ENCODE measurements at regions not wholly inside any gene's neighbourhood (a gene's known extent, or its start where the extent isn't known, plus 50 kb on each side); places are given as distances from the start of the nearest gene placed in this dataset.

DNA sequence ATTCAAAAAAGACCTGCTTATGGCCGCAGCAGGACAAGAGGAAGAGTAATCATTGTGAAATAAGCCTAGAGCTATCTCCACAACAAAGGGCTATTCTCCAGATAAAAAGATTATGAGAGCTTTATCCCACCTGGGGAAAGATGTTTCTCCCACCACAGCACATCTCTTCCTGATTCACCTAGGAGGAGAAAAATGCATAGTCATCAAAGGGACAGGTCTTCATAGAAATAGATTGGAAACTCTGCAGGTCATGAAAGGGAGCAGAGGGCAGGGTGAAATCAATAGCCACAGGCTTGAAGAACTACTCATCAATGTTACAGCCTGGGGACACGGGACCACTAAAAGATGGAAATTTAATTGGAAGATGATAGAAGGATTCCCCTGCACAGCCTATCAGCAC, 453.8 kb upstream of the TMEM132C start:
- Histone ChIP-seq H3K27me3 (ENCODE audit: insufficient read depth, poor library complexity, severe bottlenecking) (no peaks in the 10 kb centered on the region), H3K4me3 (replicated peaks; ENCODE audit: insufficient read depth, low read length) (no peak overlapping the region), H3K27ac (replicated peaks) (no peak overlapping the region)
- DNase-seq (ENCODE audit: low read depth in 1 of 2, low spot score in 1 of 2), result no peak
- TF ChIP-seq SPI1 (IDR thresholded peaks at IDR 0.05; ENCODE audit: borderline replicate concordance, low read depth), result no peak
- TF ChIP-seq, protein P1, sequence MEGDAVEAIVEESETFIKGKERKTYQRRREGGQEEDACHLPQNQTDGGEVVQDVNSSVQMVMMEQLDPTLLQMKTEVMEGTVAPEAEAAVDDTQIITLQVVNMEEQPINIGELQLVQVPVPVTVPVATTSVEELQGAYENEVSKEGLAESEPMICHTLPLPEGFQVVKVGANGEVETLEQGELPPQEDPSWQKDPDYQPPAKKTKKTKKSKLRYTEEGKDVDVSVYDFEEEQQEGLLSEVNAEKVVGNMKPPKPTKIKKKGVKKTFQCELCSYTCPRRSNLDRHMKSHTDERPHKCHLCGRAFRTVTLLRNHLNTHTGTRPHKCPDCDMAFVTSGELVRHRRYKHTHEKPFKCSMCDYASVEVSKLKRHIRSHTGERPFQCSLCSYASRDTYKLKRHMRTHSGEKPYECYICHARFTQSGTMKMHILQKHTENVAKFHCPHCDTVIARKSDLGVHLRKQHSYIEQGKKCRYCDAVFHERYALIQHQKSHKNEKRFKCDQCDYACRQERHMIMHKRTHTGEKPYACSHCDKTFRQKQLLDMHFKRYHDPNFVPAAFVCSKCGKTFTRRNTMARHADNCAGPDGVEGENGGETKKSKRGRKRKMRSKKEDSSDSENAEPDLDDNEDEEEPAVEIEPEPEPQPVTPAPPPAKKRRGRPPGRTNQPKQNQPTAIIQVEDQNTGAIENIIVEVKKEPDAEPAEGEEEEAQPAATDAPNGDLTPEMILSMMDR (IDR thresholded peaks at IDR 0.05; ENCODE audit: insufficient read depth, low read length), result no peak
- no peak for TF ChIP-seq GABPA (IDR thresholded peaks at IDR 0.05; ENCODE audit: low read depth)
- TF ChIP-seq, protein P2, sequence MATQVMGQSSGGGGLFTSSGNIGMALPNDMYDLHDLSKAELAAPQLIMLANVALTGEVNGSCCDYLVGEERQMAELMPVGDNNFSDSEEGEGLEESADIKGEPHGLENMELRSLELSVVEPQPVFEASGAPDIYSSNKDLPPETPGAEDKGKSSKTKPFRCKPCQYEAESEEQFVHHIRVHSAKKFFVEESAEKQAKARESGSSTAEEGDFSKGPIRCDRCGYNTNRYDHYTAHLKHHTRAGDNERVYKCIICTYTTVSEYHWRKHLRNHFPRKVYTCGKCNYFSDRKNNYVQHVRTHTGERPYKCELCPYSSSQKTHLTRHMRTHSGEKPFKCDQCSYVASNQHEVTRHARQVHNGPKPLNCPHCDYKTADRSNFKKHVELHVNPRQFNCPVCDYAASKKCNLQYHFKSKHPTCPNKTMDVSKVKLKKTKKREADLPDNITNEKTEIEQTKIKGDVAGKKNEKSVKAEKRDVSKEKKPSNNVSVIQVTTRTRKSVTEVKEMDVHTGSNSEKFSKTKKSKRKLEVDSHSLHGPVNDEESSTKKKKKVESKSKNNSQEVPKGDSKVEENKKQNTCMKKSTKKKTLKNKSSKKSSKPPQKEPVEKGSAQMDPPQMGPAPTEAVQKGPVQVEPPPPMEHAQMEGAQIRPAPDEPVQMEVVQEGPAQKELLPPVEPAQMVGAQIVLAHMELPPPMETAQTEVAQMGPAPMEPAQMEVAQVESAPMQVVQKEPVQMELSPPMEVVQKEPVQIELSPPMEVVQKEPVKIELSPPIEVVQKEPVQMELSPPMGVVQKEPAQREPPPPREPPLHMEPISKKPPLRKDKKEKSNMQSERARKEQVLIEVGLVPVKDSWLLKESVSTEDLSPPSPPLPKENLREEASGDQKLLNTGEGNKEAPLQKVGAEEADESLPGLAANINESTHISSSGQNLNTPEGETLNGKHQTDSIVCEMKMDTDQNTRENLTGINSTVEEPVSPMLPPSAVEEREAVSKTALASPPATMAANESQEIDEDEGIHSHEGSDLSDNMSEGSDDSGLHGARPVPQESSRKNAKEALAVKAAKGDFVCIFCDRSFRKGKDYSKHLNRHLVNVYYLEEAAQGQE (IDR thresholded peaks at IDR 0.05; ENCODE audit: insufficient replicate concordance, low read depth), result no peak

DNA sequence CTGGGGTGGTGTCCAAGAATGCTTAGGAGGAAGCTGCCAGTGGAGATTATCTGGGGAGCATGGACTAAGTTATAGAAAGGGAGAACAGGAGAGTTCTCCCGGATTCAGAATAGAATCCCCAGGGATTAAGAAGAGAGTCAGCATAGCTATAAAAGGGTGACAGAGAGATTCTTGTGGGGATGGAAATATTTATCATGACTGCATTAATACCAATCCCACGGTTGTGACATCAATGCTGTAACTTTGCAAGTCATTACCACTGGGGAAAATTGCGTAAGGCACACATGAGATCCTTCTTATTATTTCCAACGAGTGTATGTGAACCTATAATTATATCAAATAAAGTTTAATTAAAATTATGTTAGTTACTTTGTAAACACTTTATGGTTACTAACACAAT, 447.9 kb upstream of the TMEM132C start:
- H3K27ac ChIP-seq (replicated peaks), result no peak overlapping the region
- DNase-seq (ENCODE audit: low read depth in 1 of 2, low spot score in 1 of 2), result no peak
- TF ChIP-seq GABPA (IDR thresholded peaks at IDR 0.05; ENCODE audit: low read depth) (no peak), POLR2AphosphoS5 (IDR thresholded peaks at IDR 0.05; ENCODE audit: low read depth) (no peak), SPI1 (IDR thresholded peaks at IDR 0.05; ENCODE audit: borderline replicate concordance, low read depth) (no peak)
- TF ChIP-seq, protein P2 (IDR thresholded peaks at IDR 0.05; ENCODE audit: insufficient replicate concordance, low read depth), result no peak
- TF ChIP-seq, protein P1 (IDR thresholded peaks at IDR 0.05; ENCODE audit: insufficient read depth, low read length), result no peak
- no peaks in the 10 kb centered on the region for H3K27me3 ChIP-seq (ENCODE audit: insufficient read depth, poor library complexity, severe bottlenecking)
- H3K4me3 ChIP-seq (replicated peaks; ENCODE audit: insufficient read depth, low read length), result no peak overlapping the region

DNA sequence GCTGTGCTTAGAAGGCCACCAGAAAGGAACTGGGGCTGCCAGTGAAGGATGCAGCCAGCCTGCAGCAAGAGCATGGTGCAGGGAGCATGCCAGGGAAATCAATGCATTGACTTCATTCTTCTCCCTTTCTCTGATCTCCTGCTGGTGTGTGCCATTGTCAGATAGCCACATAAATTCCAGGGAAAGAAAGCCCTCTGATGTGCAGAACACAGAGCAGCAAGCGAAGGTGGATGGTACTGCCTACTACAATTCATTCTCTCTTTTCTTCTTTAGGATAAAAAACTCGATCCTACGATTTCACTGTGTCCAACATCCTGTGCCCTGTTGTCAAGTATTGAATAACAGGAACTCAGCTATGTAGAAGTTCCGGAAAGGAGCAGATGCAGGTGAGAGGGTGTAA, 446.7 kb upstream of the TMEM132C start:
- Histone ChIP-seq H3K27me3 (ENCODE audit: insufficient read depth, poor library complexity, severe bottlenecking) (no peaks in the 10 kb centered on the region), H3K27ac (replicated peaks) (no peak overlapping the region), H3K4me3 (replicated peaks; ENCODE audit: insufficient read depth, low read length) (no peak overlapping the region)
- no peak for DNase-seq (ENCODE audit: low read depth in 1 of 2, low spot score in 1 of 2)
- TF ChIP-seq SPI1 (IDR thresholded peaks at IDR 0.05; ENCODE audit: borderline replicate concordance, low read depth), result no peak
- TF ChIP-seq POLR2AphosphoS5 (IDR thresholded peaks at IDR 0.05; ENCODE audit: low read depth), result no peak
- TF ChIP-seq, protein P2 (IDR thresholded peaks at IDR 0.05; ENCODE audit: insufficient replicate concordance, low read depth), result no peak
- TF ChIP-seq GABPA (IDR thresholded peaks at IDR 0.05; ENCODE audit: low read depth), result no peak
- TF ChIP-seq, protein P1 (IDR thresholded peaks at IDR 0.05; ENCODE audit: insufficient read depth, low read length), result no peak

Measured in HL-60 (cell line).